ENCODE measurements at regions not wholly inside any gene's neighbourhood (a gene's known extent, or its start where the extent isn't known, plus 50 kb on each side); places are given as distances from the start of the nearest gene placed in this dataset.

DNA sequence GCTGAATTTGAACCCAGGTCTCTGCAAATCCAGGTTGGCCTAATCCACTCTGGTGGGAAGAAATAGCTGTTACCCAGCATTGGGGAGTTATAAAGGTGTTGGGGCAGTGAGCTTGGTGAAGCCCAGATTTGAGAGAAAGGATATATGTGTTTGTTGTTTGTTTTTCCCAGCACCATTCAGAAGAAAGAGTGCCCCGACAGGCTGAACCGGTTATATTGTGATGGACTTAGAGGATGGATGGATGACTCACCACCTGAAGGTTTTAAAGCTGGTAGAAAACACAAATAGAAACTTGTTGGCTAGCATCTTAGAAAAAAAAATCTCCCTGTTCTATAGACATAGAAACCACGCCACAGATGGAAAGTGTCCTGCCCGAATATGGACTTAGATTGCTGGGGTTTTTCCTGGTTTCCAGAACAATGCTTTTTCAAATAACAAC, 404.6 kb downstream of the MED13L start:
- no peak overlapping the region for H3K4me2 ChIP-seq
- ChIA-PET POLR2A (no interaction called here), CTCF (interaction anchor here (1.2 to 2.8 kb wide), 8 partner anchors 8 to 1205 kb away, joined by 3 to 17 read pairs (median 5); no protein-coding TSS in a partner anchor)
- H3K9me3 ChIP-seq = no peaks in the 10 kb centered on the region
- H4K20me1 ChIP-seq (ENCODE audit: insufficient read depth) = no peaks in the 10 kb centered on the region
- H2AFZ ChIP-seq (ENCODE audit: low read depth) = no peak overlapping the region
- H3K4me3 ChIP-seq (ENCODE audit: low read depth in 2 of 2, low read length in 1 of 2) = no peak overlapping the region
- 49% methylated on average over 4 of the region's 4 CpGs for WGBS (ENCODE audit: low lambda C conversion rate)
- no peaks in the 10 kb centered on the region for H3K79me2 ChIP-seq (ENCODE audit: insufficient read depth)
- H3K9me2 ChIP-seq = no peaks in the 10 kb centered on the region
- no peaks in the 10 kb centered on the region for H3K27me3 ChIP-seq (ENCODE audit: insufficient read depth)
- H3K36me3 ChIP-seq (replicated peaks in 1 of 2; ENCODE audit: control insufficient read depth in 1 of 2, insufficient read depth in 2 of 2, low read length in 1 of 2) = no peaks in the 10 kb centered on the region
- H3K27ac ChIP-seq (ENCODE audit: low read depth in 2 of 2, low read length in 1 of 2) = no peak overlapping the region
- TF ChIP-seq GATA2 (CRISPR knock-in tag; IDR thresholded peaks at IDR 0.05) (no peak), RAD21 (IDR thresholded peaks at IDR 0.05; ENCODE audit: low read length) (no peak), TCF12 (IDR thresholded peaks at IDR 0.05) (no peak), FOXM1 (IDR thresholded peaks at IDR 0.05; ENCODE audit: low read depth) (no peak), GABPA (IDR thresholded peaks at IDR 0.05; ENCODE audit: low read depth) (no peak), SMC3 (IDR thresholded peaks at IDR 0.05; ENCODE audit: low read depth, low read length) (no peak), CHD2 (IDR thresholded peaks at IDR 0.05; ENCODE audit: low read length, partially characterized antibody) (no peak), MXI1 (IDR thresholded peaks at IDR 0.05; ENCODE audit: low read depth, low read length) (no peak)
- TF ChIP-seq, protein P1, sequence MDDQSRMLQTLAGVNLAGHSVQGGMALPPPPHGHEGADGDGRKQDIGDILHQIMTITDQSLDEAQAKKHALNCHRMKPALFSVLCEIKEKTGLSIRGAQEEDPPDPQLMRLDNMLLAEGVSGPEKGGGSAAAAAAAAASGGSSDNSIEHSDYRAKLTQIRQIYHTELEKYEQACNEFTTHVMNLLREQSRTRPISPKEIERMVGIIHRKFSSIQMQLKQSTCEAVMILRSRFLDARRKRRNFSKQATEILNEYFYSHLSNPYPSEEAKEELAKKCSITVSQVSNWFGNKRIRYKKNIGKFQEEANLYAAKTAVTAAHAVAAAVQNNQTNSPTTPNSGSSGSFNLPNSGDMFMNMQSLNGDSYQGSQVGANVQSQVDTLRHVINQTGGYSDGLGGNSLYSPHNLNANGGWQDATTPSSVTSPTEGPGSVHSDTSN (IDR thresholded peaks at IDR 0.05) = no peak
- no peaks in the 10 kb centered on the region for H3F3A ChIP-seq (replicated peaks; ENCODE audit: insufficient read depth)
- no peak overlapping the region for H3K9ac ChIP-seq
- no peak for DNase-seq
- H3K4me1 ChIP-seq (ENCODE audit: control insufficient read depth in 1 of 2, insufficient read depth in 2 of 2, low read depth in 1 of 2, low read length in 1 of 2) = peaks cover 0 to 11% of the 10 kb centered on the region in 2 experiments; a peak in 1 of 4 replicates

DNA sequence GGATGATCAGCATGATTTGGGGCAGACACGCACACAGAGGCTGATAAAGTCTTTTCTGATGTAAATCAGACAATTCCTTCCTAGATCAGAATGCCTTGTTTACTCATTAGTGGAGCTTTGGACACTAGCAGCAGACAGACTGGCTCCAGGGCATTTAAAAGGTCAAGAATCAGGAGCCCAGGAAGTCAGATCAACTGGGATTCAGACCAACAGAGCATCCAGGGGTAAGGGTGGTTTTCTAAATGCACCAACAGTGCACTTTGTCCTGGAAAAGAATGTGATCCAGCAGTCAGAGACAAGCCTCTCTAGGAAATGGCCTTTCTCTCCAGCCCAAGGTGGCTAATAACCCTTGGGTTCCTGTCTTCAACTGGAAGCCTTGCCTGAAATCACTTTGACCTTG, 405.3 kb downstream of the MED13L start:
- ChIA-PET POLR2A (no interaction called here), CTCF (interaction anchor here (0.7 to 2.8 kb wide), 13 partner anchors 8 to 1204 kb away, joined by 3 to 17 read pairs (median 4); no protein-coding TSS in a partner anchor)
- H3K27ac ChIP-seq (ENCODE audit: low read depth in 2 of 2, low read length in 1 of 2) = no peak overlapping the region
- no peak for TF ChIP-seq RCOR1 (IDR thresholded peaks at IDR 0.05; ENCODE audit: low read length)
- no peak for TF ChIP-seq EZH2phosphoT487 (IDR thresholded peaks at IDR 0.05; ENCODE audit: borderline replicate concordance, low read depth)
- TF ChIP-seq GATA2 (CRISPR knock-in tag; IDR thresholded peaks at IDR 0.05) = no peak
- no peak for TF ChIP-seq TEAD4 (IDR thresholded peaks at IDR 0.05; ENCODE audit: borderline replicate concordance, insufficient read depth)
- TF ChIP-seq EP300 (IDR thresholded peaks at IDR 0.05; ENCODE audit: borderline replicate concordance in 1 of 2, low read depth in 1 of 2, low read length in 1 of 2) = no peak
- no peak for TF ChIP-seq FOSL2 (IDR thresholded peaks at IDR 0.05; ENCODE audit: borderline replicate concordance, low read depth)
- no peak for TF ChIP-seq SIN3A (IDR thresholded peaks at IDR 0.05; ENCODE audit: borderline replicate concordance, low read depth, low read length)
- 30% methylated on average over 1 of the region's 1 CpG for WGBS (ENCODE audit: low lambda C conversion rate)
- no peaks in the 10 kb centered on the region for H4K20me1 ChIP-seq (ENCODE audit: insufficient read depth)
- H3F3A ChIP-seq (replicated peaks; ENCODE audit: insufficient read depth) = no peaks in the 10 kb centered on the region
- no peaks in the 10 kb centered on the region for H3K27me3 ChIP-seq (ENCODE audit: insufficient read depth)
- peaks cover 0 to 11% of the 10 kb centered on the region in 2 experiments; a peak in 1 of 4 replicates for H3K4me1 ChIP-seq (ENCODE audit: control insufficient read depth in 1 of 2, insufficient read depth in 2 of 2, low read depth in 1 of 2, low read length in 1 of 2)
- H3K4me2 ChIP-seq = no peak overlapping the region
- H3K79me2 ChIP-seq (ENCODE audit: insufficient read depth) = no peaks in the 10 kb centered on the region
- H3K9me2 ChIP-seq = no peaks in the 10 kb centered on the region
- no peak overlapping the region for H2AFZ ChIP-seq (ENCODE audit: low read depth)
- H3K9ac ChIP-seq = no peak overlapping the region
- no peaks in the 10 kb centered on the region for H3K9me3 ChIP-seq
- no peak for DNase-seq
- H3K36me3 ChIP-seq (replicated peaks in 1 of 2; ENCODE audit: control insufficient read depth in 1 of 2, insufficient read depth in 2 of 2, low read length in 1 of 2) = no peaks in the 10 kb centered on the region
- H3K4me3 ChIP-seq (ENCODE audit: low read depth in 2 of 2, low read length in 1 of 2) = no peak overlapping the region

Measured in SK-N-SH (cell line).